ENCODE measurements at regions not wholly inside any gene's neighbourhood (a gene's known extent, or its start where the extent isn't known, plus 50 kb on each side); places are given as distances from the start of the nearest gene placed in this dataset.

DNA sequence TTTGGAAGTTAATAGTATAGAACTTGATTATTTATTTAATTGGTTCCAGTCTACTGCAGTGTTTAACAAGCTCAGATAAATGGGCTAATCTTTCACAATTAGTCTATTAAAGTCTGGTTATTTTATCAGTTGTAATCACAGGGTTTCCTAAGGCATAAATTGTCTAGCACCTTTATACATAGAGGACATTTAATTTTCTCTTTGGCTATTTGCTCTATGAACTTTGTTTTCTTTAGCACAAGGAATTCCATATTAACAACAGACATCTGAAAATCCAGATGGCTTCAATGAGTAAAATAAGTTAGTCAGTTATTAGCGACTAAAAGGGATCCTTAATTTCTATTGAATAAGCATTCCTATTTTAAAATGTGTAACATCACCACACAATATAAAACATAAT is 1350.8 kb upstream of the SLC10A2 start:
- Histone ChIP-seq H3K4ac (replicated peaks; ENCODE audit: insufficient read length, low read depth, low read length) (no peak overlapping the region), H3K14ac (ENCODE audit: insufficient read length) (no peak overlapping the region)
- 94% methylated on average over 1 of the region's 1 CpG; no CpG with 5 or more reads in 1 of the 2 experiments for WGBS, 2 experiments (ENCODE audit: extremely low coverage in 1 of 2, insufficient coverage in 1 of 2, insufficient read length in 1 of 2, insufficient replicate concordance in 2 of 2, low coverage in 1 of 2, low lambda C conversion rate in 2 of 2, missing lambda C conversion rate in 1 of 2)
- TF ChIP-seq EGR1 (IDR thresholded peaks at IDR 0.05; ENCODE audit: borderline replicate concordance, low read depth, low read length) (no peak), POU5F1 (IDR thresholded peaks at IDR 0.05; ENCODE audit: low read depth, low read length) (no peak), NANOG (IDR thresholded peaks at IDR 0.05; ENCODE audit: insufficient read depth, low read depth, low read length, poor library complexity, severe bottlenecking) (no peak), EZH2 (IDR thresholded peaks at IDR 0.05; ENCODE audit: low read depth, low read length, severe bottlenecking) (no peak), CBX8 (IDR thresholded peaks at IDR 0.05; ENCODE audit: borderline replicate concordance, low read depth, low read length) (no peak), CHD1 (IDR thresholded peaks at IDR 0.05; ENCODE audit: low read depth, low read length) (no peak), JUN (IDR thresholded peaks at IDR 0.05; ENCODE audit: low read depth, low read length) (no peak), ASH2L (IDR thresholded peaks at IDR 0.05; ENCODE audit: low read length) (no peak), TAF1 (IDR thresholded peaks at IDR 0.05; ENCODE audit: low read depth, low read length) (no peak), CHD2 (IDR thresholded peaks at IDR 0.05; ENCODE audit: low read length) (no peak)

More for the DNA sequence above, 1350.8 kb upstream of the SLC10A2 start:
- Histone ChIP-seq H3K4me3 (ENCODE audit: extremely low read depth in 1 of 4, insufficient read depth in 2 of 4, low read depth in 3 of 4, low read length in 4 of 4) (no peak overlapping the region), H3K27ac (ENCODE audit: low read depth, low read length) (no peak overlapping the region), H3K18ac (ENCODE audit: extremely low read depth, low read length) (no peak overlapping the region), H2AK5ac (ENCODE audit: low read depth, low read length) (no peak overlapping the region), H3K56ac (replicated peaks; ENCODE audit: insufficient read length, low read depth, low read length) (no peak overlapping the region), H3K23me2 (ENCODE audit: low read depth, low read length) (no peaks in the 10 kb centered on the region; the same call in 1 of the 2 replicates), H3K79me1 (ENCODE audit: low read depth, low read length) (no peaks in the 10 kb centered on the region), H3K23ac (ENCODE audit: insufficient read length) (no peak overlapping the region), H2BK12ac (ENCODE audit: low read depth, low read length) (no peak overlapping the region), H3K36me3 (ENCODE audit: control insufficient read depth in 2 of 4, insufficient read depth in 4 of 4, low read length in 3 of 4) (no peaks in the 10 kb centered on the region), H2BK15ac (ENCODE audit: low read length) (no peak overlapping the region), H2BK20ac (ENCODE audit: low read length) (no peak overlapping the region), H4K91ac (replicated peaks; ENCODE audit: insufficient read length, low read length) (no peak overlapping the region), H4K5ac (ENCODE audit: insufficient read length, low read depth, low read length) (no peak overlapping the region), H3K9ac (replicated peaks in 1 of 4; ENCODE audit: extremely low read depth in 1 of 4, low read depth in 3 of 4, low read length in 3 of 4) (no peak overlapping the region), H3K9me3 (ENCODE audit: insufficient read depth in 2 of 2, low read depth in 1 of 2, low read length in 1 of 2) (no peaks in the 10 kb centered on the region), H3K79me2 (ENCODE audit: control insufficient read depth in 1 of 2, insufficient read depth in 2 of 2, low read length in 2 of 2) (no peaks in the 10 kb centered on the region), H3K4me2 (ENCODE audit: insufficient read depth in 1 of 2, low read depth in 2 of 2, low read length in 2 of 2) (no peak overlapping the region), H2BK5ac (ENCODE audit: low read depth, low read length) (no peak overlapping the region), H4K20me1 (replicated peaks in 1 of 2; ENCODE audit: control insufficient read depth in 1 of 2, insufficient read depth in 2 of 2, low read length in 2 of 2) (no peaks in the 10 kb centered on the region), H2AFZ (ENCODE audit: low read length) (no peak overlapping the region), H3K27me3 (replicated peaks in 1 of 4; ENCODE audit: control insufficient read depth in 3 of 4, extremely low read depth in 1 of 4, insufficient read depth in 3 of 4, low read length in 3 of 4) (no peaks in the 10 kb centered on the region), H3K4me1 (replicated peaks in 1 of 4; ENCODE audit: control insufficient read depth in 3 of 4, insufficient read depth in 4 of 4, low read length in 3 of 4) (no peaks in the 10 kb centered on the region), H2BK120ac (replicated peaks; ENCODE audit: low read depth, low read length) (no peak overlapping the region), H4K8ac (ENCODE audit: extremely low read depth, insufficient read depth, low read length) (no peak overlapping the region)
- POLR2A ChIA-PET (ENCODE audit: partially characterized antibody), result no interaction called here
- FAIRE-seq, result no peak
- no peak for DNase-seq (ENCODE audit: low read depth in 1 of 2, low spot score in 2 of 2)
- CTCF ChIA-PET (ENCODE audit: partially characterized antibody), result no interaction called here
